GM19023 (cell line): ENCODE measurements at regions not wholly inside any gene's neighbourhood (a gene's known extent, or its start where the extent isn't known, plus 50 kb on each side); places are given as distances from the start of the nearest gene placed in this dataset.

Source experiments
- ATAC-seq: cut with Tn5 transposase; IDR thresholded peaks from one replicate; pipeline ENCODE4 v1.9.1; 2021; ENCODE audit warnings: mild to moderate bottlenecking, moderate library complexity; ENCODE audit not compliant: unreplicated experiment

- ATAC-seq = no peak
Observed at GRCh38 chr12:85568395-85569103, 267.7 kb downstream of the RASSF9 start.

DNA sequence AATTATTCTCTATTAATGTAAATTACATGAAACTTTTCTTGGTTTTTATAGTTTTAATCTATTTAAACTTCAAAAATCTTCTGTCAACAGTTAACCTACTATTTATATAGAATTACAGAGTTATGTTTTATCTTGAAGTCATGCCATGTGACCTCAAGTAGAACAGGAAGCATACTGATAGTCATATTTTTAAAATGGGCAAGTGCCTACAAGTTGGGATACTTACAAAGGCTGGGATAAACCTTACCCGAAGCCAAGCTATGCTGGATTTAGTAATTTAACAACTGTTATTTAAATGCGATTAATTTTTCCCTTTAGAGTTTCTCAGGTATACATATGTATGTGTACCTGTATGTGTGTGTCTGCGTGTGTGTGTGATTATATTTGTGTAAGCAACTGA lies 266.9 kb downstream of the RASSF9 start:
- ATAC-seq = no peak

- no peak for ATAC-seq
Observed at GRCh38 chr12:85572956-85573355, 263.3 kb downstream of the RASSF9 start.

DNA sequence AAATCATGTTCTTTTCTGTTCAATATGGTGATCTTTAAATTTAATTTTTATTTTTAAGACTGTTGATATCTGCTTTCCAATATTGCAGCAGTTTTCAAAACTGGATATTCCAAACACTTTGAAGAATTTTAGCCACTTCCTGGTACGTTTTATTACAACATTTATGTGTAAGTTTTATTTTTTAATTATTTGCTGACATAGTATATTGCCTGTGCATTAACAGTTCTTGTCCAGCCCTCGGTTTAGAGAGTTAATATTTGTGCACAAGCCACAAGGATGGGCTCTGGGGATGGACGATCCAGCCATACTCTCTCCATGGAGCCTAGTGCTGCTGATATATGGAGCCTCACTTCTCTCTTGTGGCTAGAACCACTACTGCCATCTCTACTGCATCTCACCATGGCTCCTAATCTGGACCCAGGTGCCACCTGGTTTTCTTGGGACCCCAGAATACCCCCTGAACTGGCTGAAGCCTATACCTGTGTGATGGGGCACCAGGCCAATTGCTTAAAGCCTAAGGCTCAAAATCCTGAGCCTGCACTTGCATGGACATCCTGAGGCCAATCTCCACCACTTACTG lies 262.5 kb downstream of the RASSF9 start:
- ATAC-seq = no peak

GRCh38 chr12:85574291-85574690 lies 261.9 kb downstream of the RASSF9 start:
- ATAC-seq = no peak

GRCh38 chr12:85575120-85576096 lies 260.8 kb downstream of the RASSF9 start:
- ATAC-seq = peak; percentile 97

DNA sequence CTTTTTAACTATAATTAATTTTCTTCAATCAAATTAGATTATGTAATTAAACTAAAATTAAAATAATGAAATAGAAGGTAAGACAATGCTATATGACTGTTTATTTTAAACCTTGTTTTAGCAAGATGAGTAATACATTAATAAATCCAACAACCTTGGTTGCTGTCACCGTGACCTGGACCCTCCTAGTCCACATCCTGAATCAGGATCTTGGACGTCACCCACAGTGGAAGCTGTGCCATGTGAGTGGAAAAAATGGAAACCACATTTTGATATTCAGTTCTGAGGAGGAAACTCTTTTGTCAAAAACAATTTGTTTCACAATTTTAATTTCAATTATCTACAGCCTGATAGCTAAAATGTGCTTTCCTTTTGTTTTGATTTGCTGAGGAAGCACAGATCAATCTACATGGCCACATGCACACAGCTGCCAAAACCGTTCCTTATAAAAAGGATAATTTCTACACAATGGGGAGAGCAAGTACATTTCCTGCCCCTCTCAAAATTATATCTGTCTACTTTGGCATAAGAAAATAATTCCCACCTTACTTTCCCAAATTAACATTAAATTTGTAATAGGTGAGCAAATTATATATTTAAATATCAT lies 255.5 kb downstream of the RASSF9 start:
- no peak for ATAC-seq

DNA sequence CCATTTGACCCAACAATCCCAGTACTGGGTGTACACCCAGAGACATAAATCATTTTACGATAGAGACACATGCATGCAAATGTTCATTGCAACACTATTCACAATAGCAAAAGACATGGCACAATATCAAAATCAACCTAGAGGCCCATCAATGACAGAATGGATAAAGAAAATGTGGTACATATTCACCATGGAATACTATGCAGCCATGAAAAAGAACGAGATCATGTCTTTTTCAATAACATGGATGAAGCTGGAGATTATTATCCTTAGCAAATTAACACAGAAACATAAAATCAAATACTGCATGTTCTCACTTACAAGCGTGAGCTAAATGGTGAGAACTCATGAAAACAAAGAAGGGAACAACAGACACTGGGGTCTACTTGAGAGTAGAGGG lies 249.1 kb downstream of the RASSF9 start:
- ATAC-seq = no peak

GRCh38 chr12:85588221-85588620 lies 248.0 kb downstream of the RASSF9 start:
- no peak for ATAC-seq

GRCh38 chr12:85600841-85601240 lies 235.4 kb downstream of the RASSF9 start:
- no peak for ATAC-seq

GRCh38 chr12:85603556-85603955 lies 232.7 kb downstream of the RASSF9 start:
- ATAC-seq = no peak

DNA sequence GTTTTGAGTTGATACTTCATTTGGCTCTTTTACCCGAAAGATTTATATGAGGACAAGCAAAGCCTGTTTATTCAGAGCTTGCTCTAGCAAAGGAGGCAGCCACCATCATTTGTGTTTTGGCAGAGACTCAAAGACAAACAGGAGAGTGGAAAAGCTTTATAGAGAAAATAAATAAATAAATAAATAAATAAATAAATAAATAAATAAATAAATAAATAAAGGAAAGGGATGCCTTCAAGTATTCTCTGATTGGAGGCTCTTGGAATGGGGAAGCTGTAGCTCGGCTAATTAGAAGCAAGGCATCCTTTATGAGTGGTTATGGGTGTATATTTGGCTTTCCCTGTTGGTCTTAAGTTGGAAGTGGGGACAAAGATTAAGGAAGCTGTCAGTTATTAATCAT lies 229.8 kb downstream of the RASSF9 start:
- no peak for ATAC-seq

GRCh38 chr12:85609778-85610177 lies 226.4 kb downstream of the RASSF9 start:
- no peak for ATAC-seq

DNA sequence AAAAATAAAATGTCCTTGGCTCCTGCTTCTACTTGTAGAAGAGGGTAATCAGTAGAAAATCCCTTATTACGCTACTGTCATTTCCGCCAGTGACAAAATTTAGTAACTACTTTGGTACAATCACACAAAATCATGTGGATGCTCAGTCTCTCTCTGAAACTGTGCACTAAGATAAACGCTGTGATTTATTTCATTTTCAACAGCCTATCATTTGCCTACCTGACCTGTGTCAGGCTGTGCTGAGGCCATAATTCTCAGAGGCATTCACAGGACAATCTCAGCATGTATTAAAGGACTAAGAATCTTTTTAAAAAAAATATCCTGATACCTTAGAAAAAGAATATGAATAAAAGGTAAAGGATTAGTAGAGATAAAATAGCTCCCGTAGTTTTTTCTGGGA lies 226.0 kb downstream of the RASSF9 start:
- no peak for ATAC-seq

GRCh38 chr12:85616201-85616600 lies 220.0 kb downstream of the RASSF9 start:
- ATAC-seq = no peak

DNA sequence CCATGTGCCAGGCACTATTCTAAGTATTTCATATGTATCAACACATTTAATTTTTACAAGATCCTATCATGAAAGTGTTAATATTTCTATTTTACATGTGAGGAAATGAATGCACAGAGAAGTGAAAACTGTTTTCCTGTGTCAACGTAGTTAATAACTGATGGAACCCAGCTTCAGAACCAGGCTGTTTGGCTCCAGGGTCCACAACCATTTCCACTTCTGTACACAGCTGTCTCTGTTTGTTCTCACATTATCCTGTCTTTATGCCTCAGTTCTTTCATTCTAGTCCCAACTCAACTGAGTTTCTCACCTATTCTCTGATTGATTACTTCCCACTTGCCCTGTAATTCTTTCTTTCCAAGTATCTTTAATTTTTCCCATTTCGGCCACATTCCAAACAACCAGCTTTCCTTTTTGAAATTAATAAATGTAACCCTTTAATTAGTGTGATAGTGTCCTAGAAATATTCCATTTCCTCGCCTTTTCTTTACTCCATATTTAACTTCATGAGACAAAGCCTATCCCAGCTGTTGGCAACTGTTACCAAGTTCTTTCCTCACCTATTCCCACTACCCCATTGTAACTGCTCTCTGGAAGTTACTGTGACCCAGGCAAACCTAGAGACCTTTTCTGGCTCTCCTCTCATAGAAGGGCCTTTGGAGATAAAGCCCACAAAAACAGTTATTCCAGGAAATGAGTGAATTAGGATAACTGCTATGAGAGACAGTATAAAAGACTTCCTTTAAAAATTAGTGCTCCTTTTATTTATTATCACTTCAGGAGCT lies 218.7 kb downstream of the RASSF9 start:
- ATAC-seq = no peak

- ATAC-seq = no peak
Observed at GRCh38 chr12:85621041-85621440, 215.2 kb downstream of the RASSF9 start.

DNA sequence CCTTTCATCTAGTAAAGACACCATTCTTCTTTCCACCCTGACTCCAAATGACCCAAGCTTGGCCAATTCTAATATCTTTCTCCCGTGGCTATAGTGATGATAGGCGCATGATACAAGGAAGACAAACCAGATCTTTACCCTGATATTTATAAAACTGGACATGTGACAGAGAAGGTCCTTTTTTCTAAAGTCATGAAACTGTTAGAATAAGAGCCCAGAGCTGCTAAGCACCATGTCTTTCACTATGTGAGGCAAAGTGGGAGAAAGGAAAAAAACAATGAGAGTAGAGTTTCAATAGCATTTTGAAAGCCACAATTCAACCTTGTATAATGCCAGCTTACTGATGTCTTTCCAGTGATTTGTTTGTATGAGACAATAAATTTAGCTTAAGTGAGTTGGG lies 212.4 kb downstream of the RASSF9 start:
- ATAC-seq = no peak

DNA sequence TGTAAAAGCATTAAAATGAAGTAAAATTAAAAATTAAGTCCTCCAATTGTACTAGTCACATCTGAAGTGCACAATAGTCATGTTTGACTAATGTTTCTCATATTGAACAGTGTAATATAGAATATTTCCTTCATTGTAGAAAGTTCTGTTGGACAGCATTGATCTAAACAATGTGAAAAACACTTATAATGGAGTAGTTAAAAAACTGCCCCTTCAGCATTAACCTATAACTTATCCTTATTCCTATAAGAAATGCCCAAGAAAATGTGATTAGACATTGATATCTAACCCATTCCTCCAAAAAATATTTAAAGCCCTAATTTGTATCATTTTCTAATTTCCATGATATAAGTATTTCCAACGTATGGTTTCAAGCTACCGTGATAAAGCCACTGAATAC lies 210.7 kb downstream of the RASSF9 start:
- ATAC-seq = no peak

DNA sequence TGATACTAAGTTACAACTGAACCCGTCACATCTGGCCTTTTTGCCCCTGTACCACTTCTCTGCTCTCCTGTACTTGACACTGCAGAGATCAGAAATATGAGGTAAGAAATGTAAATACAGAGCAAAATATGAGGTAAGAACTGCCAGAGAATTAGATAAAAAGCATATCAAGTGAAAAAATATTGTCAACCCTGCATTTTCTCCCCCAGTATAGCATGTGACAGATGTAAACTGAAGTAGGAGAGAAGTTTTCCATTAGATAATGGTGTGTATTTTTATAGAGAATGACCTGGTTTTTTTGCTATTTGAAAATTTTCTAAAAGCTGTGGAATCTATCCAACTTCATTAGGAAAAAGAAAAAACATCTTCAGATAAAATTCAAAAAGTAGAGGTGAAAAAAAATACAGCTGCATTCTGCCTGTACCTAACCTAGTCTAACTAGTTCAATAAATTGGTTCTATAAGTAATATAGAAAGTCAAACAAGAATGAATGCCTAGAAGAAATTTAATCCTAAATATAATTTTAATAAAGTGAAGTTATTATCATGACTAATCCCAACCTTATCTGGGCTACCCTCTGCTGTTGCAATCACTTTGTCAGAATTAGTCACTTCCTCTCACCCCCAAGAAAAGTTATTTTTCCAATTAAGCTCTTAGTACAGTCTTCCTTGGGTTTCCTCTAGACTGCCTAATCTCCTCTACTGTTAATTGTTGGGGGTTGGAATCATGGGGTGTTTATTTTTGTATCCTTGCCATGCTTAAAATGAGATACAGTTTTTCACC lies 210.0 kb downstream of the RASSF9 start:
- no peak for ATAC-seq
